NCI-H2196 (cell line): ENCODE measurements at regions not wholly inside any gene's neighbourhood (a gene's known extent, or its start where the extent isn't known, plus 50 kb on each side); places are given as distances from the start of the nearest gene placed in this dataset.

Experiments used
- DNase-seq: peaks from one replicate; lab custom pipeline; 2025; ENCODE audit not compliant: unreplicated experiment; lab: John Stamatoyannopoulos, UW

DNA sequence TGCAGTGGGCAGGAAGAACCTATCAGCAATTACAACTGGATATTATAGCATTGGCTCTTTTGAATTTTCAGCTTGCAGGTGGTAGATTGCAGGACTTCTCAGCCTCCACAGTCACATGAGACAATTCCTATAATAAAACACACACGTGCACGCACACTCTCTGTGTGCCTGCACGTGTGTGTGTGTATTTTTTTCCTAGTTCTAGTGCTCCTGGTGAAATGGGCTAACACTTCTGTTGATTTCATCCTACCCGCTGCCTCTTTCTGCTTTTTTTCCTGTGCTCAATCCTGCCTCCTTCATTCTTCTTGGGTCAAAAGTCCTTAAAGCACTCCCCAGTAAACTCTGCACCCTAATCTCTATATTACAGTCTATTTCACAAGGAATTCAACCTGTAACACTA is 320.1 kb downstream of the OSTF1 start:
- no peak for DNase-seq

DNA sequence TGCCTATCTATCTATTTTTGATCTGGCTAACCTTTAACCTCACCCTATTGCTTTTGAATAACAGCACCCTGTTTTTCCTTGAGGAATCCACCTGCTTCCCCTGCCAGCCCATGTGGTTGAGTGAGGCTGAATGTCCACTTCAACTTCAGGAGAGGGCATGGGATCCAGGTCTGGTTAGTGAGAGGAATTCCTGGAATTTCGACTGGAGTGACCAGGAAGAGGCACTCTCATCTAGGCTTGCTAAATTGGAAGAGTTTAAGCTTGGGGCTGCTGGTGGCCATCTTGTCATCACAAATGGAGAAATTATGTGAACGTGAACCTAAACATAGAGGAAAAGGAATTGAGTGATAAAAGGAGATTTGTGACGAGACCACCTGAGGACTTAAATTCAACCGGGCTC is 322.1 kb downstream of the OSTF1 start:
- no peak for DNase-seq

DNA sequence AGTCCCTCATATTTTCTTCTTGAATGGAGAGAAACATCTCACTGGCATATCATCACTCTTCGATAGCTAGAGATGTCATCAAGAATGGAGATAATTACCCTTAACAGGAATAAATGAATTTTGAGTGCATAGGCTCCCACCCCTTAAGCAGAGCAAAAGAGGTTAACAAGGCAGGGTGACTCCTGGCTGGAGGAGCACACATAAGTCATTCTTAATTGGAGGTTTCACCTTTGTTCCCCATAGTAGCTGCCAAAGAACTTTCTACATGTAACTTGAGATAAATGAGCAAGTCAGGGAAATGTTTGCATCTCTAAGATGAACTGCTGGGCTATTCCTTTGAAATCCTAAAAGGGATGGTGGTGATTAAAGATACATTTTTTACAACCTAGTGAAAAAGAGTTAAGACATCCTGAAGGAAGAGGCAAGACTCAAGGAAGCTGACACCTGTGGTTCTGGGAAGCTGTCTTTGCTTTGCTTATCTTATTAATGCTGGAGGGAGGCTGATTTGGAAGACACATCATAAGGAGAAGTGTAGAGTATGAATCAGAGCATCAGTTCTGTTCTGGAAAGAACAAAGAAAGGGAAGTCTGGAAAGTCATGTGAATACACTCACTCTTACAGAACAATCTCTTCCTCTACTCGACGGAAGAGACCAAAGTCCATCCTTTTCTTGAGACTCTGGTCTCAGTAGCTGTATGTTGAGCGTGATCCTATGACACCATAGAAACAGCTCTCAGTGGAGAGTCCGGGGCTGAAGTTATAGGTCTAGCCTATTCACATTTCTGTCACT is 326.3 kb downstream of the OSTF1 start:
- no peak for DNase-seq

DNA sequence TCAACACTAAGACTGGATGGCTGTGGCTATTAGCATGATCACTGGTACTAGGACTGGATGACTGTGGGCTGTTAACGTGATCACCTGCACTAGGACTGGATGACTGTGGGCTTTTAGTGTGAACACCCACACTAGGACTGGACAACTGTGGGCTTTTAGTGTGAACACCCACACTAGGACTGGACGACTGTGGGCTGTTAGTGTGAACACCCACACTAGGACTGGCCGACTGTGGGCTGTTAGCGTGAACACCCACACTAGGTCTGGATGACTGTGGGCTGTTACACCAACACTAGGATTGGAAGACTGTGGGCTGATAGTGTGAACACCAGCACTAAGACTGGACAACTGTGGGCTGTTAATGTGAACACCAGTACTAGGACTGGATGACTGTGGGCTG is 329.2 kb downstream of the OSTF1 start:
- DNase-seq: no peak

DNA sequence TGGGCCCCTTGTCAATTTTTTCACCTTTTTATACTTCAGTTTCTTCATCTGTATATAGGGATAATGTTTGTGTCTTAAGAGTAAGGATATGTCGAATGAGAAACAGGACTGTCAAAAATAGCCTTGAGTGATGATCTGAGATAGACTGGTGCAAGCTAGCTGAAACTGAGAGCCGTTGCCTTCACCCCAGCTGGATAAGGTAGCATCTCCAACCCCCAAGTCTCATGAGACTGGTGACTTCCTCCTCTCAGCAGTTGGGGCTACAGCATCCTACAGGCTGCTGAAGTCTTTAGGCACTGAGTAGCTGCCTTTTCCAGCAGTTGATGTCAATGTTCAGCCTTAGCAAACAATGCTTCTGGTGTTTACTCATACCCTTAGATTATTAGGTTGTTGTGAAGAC is 330.2 kb downstream of the OSTF1 start:
- DNase-seq: no peak

DNA sequence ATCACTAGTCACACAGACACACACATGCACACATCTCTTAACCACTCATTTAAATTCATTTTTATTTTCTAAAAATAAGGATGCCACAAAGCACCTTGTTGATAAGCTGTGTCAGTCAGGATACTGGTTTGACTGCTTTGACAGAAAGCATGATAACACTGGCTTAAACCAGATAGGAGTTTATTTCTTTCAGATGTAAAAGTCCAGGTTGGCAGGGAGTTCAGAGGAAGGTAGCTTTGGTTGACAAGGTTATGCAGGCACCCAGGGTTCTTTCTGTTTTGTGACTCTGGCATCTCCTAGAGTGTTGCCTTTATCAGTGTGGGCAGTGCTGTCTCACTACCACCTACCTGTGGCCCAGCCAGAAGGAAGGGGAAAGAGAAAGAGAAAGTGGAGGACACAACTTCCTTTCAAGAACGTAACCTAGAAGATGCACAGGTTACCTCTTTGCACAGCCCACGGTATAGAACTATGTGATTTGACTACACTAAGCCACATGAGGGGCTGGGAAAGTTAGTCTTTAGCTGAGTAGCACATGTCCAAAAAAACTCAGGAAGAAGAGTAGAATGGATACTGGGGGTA is 334.7 kb downstream of the OSTF1 start:
- DNase-seq: no peak

DNA sequence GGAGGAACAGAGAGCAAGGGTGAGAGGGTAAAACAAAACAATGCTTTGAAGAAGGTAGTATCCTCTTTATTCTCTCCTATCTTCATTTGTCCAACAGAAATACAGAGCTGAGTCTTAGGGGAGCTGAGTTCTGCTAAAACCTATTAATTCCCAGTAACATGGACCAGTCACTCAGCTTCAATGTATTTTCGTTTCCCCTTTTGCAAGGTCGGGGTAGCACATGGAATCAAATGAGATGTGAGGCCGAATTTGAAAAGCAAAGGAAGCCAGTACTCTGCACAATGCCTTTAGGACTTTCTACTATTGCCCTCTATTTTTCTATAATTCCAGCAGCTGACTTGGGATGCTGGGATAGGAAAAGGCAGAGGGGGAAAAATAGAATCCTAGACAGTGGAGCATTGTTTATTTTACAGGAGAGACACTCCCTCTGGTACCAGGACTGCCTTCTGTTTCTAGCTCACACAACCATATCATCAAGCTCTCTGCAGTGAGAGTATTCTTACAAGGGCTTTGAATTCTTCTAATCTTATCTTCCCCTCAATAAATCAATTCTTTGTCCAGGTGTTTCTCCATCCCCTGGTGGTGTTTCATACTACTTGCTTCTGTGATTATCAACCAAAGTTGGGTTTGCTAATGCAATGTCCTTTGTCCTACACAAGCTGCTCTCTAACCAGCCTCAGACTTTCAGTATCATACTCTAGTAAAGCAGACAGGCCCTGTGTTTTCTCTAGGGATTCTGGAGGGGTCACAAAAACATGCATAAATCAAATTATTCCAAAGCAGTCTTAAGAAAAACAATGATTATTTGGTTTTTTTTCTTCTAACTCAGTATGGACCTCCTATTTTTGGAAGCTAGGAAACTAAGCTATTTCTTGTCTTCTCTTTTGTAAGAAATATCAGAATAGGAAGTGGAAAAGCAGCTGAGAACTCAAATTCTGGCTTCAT is 341.5 kb downstream of the OSTF1 start:
- no peak for DNase-seq

DNA sequence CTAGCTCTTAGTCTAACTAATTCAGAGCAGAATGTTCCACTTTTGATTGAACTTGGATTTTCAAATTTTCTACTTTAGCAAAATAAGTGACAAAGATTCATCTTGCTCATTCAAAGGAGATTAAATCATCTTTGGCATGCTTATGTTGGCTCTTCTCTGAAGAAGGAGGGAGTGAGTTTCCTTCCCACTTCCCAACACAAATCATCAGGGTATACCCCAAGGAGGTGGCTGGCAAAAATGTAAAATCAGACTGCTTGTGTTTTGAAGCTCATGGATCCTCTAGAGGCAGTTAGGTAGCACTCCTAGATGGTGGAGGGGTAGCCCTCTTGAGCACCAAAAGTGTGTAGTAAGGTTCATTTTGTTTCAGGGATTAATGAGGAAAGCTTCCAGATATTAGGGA is 343.1 kb downstream of the OSTF1 start:
- DNase-seq: no peak

DNA sequence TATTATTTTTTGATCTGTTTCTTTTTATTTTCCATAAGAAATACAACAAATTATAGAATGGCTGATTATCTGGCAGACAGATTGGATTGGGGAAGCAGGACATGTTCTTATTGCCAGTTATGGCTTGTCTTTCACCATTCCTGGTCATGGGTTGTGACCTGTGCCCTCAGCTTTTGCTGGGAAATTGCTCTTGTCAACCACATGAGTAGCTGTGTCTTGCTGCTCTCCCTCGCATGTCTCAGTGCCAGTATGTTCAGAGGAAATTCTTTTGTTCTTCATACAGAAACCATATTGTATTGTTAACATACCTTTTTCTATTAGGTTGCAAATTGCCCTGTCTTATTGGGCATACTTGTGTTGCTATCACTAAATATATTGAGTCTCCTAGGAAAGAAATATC is 344.1 kb downstream of the OSTF1 start:
- no peak for DNase-seq

DNA sequence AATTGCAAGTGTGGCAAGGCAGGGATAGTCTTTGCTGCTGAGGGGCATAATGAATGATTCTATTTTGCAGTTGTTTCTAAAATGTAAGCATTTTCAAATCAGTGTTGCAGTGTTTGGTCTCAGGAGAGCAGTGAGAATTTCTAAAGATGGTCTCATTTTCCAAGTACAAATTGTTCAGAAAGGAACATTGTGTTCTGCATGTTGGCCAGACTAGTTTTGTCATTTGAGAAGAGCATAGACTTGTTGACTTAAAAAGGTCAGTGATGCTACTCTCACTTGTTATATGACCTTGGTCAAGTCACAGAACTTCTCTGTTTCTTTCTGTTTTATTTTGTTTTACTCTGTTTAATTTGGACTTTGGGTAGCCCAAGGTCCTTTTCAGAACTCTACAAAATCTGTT is 344.6 kb downstream of the OSTF1 start:
- DNase-seq: no peak

DNA sequence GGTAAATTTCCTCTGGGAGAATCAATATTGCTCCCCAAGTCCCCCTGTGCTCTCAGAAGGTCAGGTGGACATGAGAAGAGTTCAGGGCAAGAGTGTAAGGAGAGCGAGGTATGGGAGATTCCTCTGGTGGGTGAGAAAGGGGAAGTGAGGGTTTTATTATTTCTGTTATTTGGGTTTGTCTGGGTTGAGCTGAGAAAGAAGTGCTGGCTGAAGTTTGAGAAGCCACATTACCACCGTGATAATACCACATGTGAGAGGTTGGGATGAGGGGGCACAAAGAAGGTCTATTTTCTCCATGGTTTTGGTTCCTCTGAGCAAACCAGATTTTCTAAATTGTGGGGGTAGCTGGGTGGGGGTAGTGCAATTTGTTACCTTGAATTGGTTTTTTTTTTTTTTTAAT is 350.4 kb downstream of the OSTF1 start:
- no peak for DNase-seq

DNA sequence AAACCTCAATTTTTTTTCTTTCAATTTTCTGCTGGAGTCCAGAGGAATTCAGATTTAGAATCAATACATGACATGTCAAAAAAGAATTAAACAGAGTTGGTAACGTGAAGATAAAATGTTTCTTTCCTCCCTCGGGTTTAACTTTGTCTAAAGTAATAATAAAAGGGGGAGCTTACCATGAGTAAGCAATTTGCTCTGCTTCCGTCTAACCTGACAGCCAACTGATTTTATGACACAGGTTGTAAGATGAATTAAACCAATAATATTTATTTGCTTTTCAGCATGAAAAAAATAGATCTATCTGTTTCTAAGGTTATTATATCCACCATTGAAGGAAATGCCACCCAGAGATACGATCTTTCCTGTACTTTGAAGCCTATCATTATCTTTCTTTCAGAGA is 352.6 kb downstream of the OSTF1 start:
- no peak for DNase-seq

DNA sequence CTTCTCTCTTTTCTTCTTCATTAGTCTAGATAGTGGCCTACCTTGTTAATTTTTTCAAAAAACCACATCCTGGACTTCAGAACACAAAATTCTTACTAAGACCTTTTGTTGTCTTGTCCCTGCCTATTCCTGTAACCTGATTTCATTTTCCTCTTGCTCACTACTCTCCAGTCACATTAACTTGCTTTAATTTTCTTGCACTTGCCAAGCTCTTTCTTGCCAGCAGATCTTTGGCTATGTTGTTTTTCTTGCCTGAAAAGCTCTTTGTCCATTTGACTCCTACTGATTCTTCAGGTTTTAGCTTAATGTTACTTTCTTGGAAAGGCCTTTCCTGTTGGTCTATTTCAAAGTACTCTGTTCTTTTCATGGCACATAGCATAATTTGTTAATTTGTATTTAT is 356.8 kb downstream of the OSTF1 start:
- DNase-seq: no peak

DNA sequence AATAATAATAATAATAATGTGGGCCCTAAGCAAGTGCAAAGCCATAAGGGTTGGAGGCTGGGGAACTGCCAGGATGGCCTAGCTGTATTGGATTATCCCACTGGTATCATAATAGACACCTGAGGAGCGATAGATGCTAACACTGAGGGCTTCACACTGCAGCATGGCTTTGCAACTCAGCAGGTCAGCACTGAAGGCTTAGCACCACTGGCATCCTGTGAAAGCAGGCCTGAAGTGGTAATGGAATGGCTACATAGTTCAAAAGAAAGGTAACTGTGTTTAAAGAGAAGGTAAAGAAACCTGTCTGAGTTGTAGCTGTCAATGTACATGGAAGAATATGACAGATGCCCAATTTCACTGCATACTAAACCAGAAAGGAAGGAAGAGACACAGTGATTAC is 359.0 kb downstream of the OSTF1 start:
- DNase-seq: no peak

DNA sequence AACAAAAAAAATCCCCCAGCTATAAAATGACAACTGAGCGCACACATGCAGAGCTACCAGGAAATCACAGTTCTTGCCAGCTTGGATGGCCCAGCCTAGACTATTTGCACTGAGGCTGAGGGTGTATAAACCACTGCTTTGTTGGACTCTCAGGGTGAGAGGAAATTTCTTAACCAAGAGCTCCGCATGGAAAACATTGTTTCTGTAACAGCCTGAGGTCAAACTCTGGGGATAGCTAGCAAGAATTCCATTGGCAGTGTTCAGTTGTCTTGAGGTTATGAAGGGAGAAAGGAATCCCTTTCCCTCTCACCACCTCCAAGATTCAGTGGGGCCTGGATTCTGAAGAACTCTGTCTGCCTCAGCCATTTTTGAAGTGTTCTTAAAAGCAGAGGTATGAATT is 360.0 kb downstream of the OSTF1 start:
- DNase-seq: no peak

DNA sequence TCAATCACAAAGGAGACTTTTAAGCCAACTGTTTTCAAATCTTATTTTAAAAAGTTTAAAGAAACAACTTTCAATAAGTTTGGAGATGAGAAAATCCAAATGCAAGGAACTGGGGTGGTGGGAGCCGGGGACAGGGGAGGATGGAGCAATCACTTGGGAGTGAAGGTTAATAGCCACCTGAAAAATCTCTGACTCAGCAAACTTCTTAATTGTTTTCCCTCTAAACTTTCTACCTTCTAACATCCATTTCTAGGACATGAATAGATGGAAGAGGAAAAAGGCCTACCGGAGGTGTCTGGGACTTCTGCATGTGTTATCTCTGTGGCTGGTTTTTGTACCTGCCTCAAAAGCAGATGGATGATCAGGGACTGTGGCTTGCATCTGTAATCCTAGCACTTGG is 360.6 kb downstream of the OSTF1 start:
- DNase-seq: no peak

DNA sequence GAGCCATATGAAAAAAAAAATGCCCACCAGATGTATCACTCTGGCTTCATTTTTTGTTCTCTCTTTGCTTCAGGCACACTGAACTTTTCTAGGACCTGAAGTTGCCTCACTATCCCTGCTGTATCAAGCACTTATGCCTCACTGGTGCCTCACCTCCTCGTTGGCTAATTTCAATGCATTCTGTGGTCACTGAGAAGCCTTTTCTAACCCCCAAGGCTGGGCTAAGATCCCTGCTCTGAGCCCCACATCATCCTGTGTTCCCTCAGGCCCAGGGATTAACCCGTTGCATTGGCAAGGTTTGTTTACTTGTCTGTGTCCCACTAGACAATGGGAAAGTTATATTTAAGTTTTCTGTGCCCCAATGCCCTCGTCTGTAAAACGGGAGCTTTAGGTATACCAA is 362.7 kb downstream of the OSTF1 start:
- DNase-seq: no peak

DNA sequence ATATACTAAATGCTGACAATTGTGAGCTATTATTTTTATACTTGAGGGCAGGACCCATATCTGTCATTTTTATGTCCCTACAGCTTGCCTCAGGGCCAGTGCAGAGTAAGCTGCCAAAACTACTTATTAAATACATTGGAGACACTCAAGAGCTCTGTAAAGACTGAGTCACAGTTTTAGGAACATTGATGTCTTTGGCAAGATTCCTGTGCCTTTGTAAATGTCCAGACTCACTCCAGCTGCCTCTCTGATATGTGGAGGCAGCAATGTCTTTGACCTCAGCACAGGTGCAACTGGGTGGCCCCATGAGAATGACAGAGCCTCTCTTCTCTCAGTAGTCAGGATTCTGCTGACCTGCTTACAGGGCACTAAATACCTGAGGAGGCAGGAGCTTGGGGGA is 363.2 kb downstream of the OSTF1 start:
- no peak for DNase-seq

DNA sequence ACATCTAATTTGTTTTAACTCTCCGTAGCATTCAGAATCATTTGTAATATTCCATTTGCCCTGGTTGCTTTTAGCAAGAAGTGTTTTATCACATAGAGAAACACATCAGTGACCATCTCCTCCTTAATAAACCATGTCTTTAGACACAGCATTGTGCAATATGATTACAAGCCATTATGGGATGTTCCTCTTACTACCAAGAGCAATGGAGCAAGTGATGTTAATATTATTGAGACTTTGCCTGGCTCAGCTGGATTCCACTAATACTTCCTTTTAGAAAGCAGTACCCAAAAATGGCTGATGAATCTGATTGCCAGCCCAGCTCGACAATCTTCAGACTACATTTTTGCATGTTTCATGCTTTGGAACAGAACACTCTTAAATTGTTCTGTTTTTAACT is 364.2 kb downstream of the OSTF1 start:
- DNase-seq: no peak

DNA sequence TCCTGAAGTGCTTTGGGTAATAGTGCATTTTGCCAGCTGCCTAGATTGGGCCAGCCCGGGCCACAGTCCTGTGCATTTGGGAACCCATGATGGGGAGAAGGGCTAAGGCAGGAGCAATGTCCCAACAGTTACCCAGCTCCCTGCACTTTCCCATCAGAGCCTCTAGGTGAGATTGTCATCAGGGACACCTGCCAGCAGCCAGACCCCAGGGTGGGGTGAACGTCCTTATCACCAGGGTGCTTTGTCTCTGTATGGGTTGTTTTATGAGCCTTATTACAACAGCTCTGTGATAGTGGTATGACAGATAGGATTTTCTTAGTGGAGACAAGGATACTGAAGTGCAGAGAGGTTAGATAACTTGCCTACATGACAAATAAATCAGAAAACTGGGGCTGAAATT is 365.7 kb downstream of the OSTF1 start:
- no peak for DNase-seq

DNA sequence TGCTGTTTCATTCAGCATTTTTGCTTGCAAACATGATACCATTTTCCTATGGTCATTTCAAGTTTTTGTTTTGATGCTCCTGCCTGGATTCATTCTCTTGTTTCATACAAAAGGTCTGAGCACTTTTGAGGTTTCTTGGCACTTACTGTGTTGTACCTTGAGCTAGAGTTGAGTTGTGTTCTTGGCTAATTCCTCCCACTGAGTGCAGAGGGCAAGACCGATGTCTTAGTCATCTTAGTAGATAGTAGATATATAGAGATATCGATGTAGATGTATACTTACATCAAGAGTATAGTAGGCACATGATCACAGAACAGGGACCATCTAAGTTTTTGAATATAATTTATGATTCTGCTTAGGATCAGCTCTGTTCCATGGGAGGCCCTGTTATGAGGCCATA is 366.6 kb downstream of the OSTF1 start:
- no peak for DNase-seq

DNA sequence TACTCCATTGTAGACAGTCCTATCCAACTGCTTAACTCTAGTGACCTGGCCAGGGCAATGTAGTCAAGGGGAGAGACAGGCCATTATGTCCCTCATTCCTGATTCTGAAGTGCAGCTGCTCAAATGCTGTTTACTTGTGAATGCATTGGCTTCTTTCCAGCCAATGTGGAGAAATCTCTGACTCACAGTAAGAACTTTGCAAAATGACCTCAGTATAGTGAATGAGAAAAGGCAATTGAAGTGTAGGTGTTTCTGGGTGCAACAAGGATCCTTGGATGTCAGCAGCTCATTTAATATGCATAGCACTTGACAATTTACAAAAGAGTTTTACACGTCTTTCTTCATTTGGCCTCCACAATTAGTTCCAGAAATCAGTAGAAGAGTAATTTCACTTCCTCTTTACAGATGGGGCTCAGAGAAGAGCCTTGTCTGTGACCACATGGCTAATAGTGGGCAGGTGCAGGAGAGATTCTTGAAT is 367.2 kb downstream of the OSTF1 start:
- DNase-seq: no peak
